Tibial nerve (tissue), 4 donors: ENCODE measurements at regions not wholly inside any gene's neighbourhood (a gene's known extent, or its start where the extent isn't known, plus 50 kb on each side); places are given as distances from the start of the nearest gene placed in this dataset.

Experiments used
- EP300 ChIP-seq, 2 donors: sonication (generic); formaldehyde crosslinking; IDR thresholded peaks; one replicate each; pipeline ENCODE4 v1.6.1; 2017; ENCODE audit warnings: antibody characterized with exemption in 2 of 2, mild to moderate bottlenecking in 1 of 2
- POLR2A ChIP-seq, 2 donors: fragments of 450-650 bp; IDR thresholded peaks; one replicate each; pipeline ENCODE4 v1.6.1; 2017; ENCODE audit warnings: antibody characterized with exemption in 2 of 2, mild to moderate bottlenecking in 2 of 2, moderate library complexity in 2 of 2
- TF ChIP-seq, protein P1 (sequence below), 5 experiments: fragments of 200-600 bp in 3 of 5; fragments of 450-650 bp in 2 of 5; sonication (generic) in 3 of 5; IDR thresholded peaks; one replicate each; pipeline ENCODE4 v1.5.1; 2016 to 2019; ENCODE audit warnings: antibody characterized with exemption in 5 of 5, mild to moderate bottlenecking in 3 of 5, moderate library complexity in 2 of 5

- TF ChIP-seq, protein P1, sequence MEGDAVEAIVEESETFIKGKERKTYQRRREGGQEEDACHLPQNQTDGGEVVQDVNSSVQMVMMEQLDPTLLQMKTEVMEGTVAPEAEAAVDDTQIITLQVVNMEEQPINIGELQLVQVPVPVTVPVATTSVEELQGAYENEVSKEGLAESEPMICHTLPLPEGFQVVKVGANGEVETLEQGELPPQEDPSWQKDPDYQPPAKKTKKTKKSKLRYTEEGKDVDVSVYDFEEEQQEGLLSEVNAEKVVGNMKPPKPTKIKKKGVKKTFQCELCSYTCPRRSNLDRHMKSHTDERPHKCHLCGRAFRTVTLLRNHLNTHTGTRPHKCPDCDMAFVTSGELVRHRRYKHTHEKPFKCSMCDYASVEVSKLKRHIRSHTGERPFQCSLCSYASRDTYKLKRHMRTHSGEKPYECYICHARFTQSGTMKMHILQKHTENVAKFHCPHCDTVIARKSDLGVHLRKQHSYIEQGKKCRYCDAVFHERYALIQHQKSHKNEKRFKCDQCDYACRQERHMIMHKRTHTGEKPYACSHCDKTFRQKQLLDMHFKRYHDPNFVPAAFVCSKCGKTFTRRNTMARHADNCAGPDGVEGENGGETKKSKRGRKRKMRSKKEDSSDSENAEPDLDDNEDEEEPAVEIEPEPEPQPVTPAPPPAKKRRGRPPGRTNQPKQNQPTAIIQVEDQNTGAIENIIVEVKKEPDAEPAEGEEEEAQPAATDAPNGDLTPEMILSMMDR (IDR thresholded peaks at IDR 0.05), result no peak
- TF ChIP-seq POLR2A (IDR thresholded peaks at IDR 0.05), result no peak
- TF ChIP-seq EP300 (IDR thresholded peaks at IDR 0.05), result no peak
These were observed 195.9 kb upstream of the LRRN1 start for GRCh38 chr3:3603351-3603750.
